Adipocyte (in vitro differentiated cells): ENCODE measurements at regions not wholly inside any gene's neighbourhood (a gene's known extent, or its start where the extent isn't known, plus 50 kb on each side); places are given as distances from the start of the nearest gene placed in this dataset.
"Not testable (repeated sequence)": the region's sequence is repeated elsewhere in the genome, so short reads cannot be mapped to it uniquely, and the experiment has no call there.

Experiments
- DNase-seq: peaks from one replicate; pipeline ENCODE4 v3.0.0-alpha.2; 2015; ENCODE audit warnings: low read depth
- H3K27me3 ChIP-seq: replicated peaks from 2 replicates; pipeline ENCODE4 v1.7.0; 2013; ENCODE audit warnings: mild to moderate bottlenecking, low read length, moderate library complexity; ENCODE audit not compliant: control insufficient read depth, insufficient read depth
- H3K36me3 ChIP-seq: 2 replicates; pipeline ENCODE4 v1.7.0; 2013; ENCODE audit warnings: low read length, mild to moderate bottlenecking, moderate library complexity; ENCODE audit not compliant: control insufficient read depth, insufficient read depth, severe bottlenecking
- H3K4me1 ChIP-seq: 2 replicates; pipeline ENCODE4 v1.7.0; 2013; ENCODE audit warnings: mild to moderate bottlenecking, low read length, moderate library complexity; ENCODE audit not compliant: control insufficient read depth, insufficient read depth
- H3K4me3 ChIP-seq: 2 replicates; pipeline ENCODE4 v1.7.0; 2013; ENCODE audit warnings: mild to moderate bottlenecking, low read length, moderate library complexity
- H3K9ac ChIP-seq: 2 replicates; pipeline ENCODE4 v1.7.0; 2013; ENCODE audit warnings: mild to moderate bottlenecking, low read length, moderate library complexity
- H3K9me3 ChIP-seq: 2 replicates; pipeline ENCODE4 v1.7.0; 2013; ENCODE audit warnings: mild to moderate bottlenecking, low read length, moderate library complexity; ENCODE audit not compliant: control insufficient read depth

DNA sequence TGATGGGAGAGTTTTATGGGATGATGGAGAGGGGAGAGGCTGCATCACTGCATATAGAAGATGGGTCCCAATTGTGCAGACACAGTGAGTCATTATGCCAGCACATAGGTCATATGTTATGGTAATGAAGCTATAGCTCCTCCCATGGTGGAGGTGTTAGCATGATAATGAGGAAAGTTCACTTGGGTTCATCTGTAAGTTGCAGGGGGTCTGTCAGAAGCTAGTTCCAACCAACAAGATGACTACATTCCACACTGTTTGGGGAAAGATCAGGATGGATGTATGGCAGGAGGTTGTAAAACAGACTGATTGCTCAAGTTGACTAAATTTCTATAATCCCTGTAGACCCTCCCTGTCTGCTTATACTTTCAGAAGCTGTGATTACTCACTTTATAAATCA is 561.3 kb downstream of the C12orf50 start:
- H3K9ac ChIP-seq: no peak overlapping the region
- DNase-seq: no peak

DNA sequence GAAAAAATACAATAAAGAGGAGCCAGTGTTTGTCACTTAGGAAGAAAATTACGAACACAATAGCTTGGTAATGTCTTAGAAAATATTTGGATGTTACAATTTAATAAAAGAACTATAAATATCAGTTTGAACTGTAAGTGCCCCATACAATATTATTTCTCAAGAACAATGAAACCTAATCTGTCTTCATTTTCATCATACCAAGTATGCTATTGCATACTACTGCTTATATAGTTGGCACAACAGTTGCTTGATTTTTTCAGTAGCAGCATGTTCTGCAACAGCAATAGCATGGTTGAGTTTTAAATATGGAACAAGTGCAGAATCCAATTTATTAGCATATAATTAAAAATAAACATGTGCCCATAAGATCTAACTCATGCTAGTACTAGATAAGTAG is 564.6 kb downstream of the C12orf50 start:
- Histone ChIP-seq H3K36me3 (no peaks in the 10 kb centered on the region), H3K27me3 (no peaks in the 10 kb centered on the region), H3K9ac (no peak overlapping the region), H3K9me3 (no peaks in the 10 kb centered on the region), H3K4me3 (no peak overlapping the region), H3K4me1 (no peaks in the 10 kb centered on the region)
- peak; percentile 79 for DNase-seq

More for the DNA sequence above, 561.3 kb downstream of the C12orf50 start:
- Histone ChIP-seq H3K36me3 (no peaks in the 10 kb centered on the region), H3K9me3 (no peaks in the 10 kb centered on the region), H3K4me1 (no peaks in the 10 kb centered on the region), H3K27me3 (no peaks in the 10 kb centered on the region), H3K4me3 (no peak overlapping the region)

DNA sequence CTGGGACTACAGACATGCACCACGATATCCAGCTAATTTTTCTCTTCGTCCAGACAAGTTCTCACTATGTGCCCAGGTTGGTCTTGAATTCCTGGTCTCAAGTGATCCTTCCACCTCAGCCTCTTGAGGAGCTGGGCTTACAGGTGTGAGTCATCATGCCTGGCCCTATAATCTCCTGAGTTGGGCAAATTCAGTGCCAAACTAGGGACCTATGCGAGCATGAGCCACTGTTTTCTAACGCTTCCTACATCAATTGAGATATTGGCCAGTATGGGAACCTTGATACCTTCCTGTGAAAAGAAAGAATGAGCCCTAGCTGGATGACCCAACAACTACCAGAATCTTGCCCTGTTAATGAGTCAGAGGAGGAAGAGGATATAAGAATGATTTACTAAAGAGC is 585.2 kb downstream of the C12orf50 start:
- no peak for DNase-seq
- H3K9me3 ChIP-seq: no peaks in the 10 kb centered on the region
- H3K27me3 ChIP-seq: no peaks in the 10 kb centered on the region
- H3K4me1 ChIP-seq: peaks cover 20% of the 10 kb centered on the region
- H3K36me3 ChIP-seq: no peaks in the 10 kb centered on the region
- no peak overlapping the region for H3K4me3 ChIP-seq
- no peak overlapping the region for H3K9ac ChIP-seq

DNA sequence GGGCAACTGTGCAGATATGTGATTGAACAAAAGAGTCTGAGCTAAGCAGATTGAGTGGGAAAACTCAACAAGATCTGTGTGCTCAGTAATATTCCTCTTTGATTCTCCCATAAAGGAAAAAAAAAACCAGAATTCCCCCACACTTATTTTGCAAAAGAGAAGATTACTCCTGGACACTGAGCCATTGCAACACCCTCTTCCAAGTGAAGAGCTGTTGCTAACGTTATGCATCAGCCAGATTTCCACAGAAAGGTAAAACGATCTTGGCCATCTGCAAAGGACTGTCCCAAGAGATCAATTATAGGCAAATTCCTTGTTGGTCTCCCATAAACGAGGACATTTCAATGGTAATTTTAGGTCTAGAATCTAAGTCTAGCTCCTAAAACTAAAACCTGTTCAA is 587.7 kb downstream of the C12orf50 start:
- no peak for DNase-seq
- Histone ChIP-seq H3K27me3 (no peaks in the 10 kb centered on the region), H3K4me3 (no peak overlapping the region), H3K36me3 (no peaks in the 10 kb centered on the region), H3K9me3 (no peaks in the 10 kb centered on the region), H3K4me1 (peaks cover 20% of the 10 kb centered on the region), H3K9ac (no peak overlapping the region)

DNA sequence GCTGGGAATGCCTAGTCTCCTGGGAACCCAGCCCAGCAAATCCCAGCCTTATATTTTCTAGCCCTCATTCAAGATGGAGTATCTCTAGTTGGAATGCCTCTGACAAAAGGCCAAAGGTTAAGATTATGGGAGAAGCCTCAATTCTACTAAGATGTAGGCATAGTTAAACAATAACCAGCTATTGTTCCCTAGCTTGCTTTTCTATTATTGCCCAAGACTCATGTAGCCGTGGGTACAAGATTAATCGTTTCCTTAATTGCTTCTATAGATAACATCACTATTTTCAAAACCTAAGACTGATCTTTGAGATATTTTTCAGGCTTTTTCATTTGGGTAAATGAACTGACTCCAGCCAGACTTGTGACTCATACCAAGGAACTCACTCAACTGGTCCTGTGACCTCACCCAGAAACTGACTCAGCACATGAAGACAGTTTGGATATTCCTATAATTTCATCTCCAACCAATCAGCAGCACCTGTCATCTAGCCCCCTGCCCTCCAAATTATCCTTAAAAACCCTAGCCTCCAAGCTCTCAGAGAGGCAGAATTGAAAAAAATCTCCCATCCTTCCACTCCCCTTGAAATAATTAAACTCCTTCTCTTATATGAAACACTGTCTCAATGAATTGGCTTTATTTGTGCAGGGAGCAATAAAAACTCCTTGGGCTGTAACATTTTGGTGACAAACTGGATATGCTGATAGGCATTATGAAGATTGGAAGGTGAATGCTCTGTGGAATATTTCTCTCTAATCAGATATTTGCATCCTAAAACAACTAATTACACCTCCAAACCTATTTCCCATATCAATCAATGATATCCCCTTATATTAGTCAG is 589.0 kb downstream of the C12orf50 start:
- H3K9ac ChIP-seq: no peak overlapping the region
- no peak overlapping the region for H3K4me3 ChIP-seq
- H3K4me1 ChIP-seq: peaks cover 20% of the 10 kb centered on the region
- peak; percentile 91 for DNase-seq
- no peaks in the 10 kb centered on the region for H3K27me3 ChIP-seq
- H3K9me3 ChIP-seq: no peaks in the 10 kb centered on the region
- no peaks in the 10 kb centered on the region for H3K36me3 ChIP-seq

DNA sequence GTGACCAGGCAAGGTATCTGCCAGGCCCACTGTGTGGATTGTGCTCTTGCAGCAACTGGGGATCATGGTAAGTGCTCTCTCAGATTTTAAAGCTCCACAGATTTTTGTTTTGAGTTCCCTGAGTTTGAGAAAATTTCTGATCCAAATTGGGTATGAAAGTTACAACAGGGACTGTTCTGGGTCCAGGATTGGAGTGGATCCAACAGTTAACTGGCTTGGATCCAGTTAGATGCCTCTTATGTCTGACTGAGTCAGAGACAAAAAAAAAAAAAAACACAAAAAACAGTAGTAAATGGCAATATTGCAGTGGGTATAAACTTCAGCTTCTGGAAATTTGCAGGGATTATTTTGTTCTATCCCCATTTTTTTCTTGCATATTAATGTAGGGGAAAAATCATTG is 598.8 kb downstream of the C12orf50 start:
- Histone ChIP-seq H3K9me3 (peaks cover 8% of the 10 kb centered on the region), H3K4me1 (peaks cover 5% of the 10 kb centered on the region), H3K9ac (no peak overlapping the region), H3K36me3 (no peaks in the 10 kb centered on the region), H3K27me3 (no peaks in the 10 kb centered on the region), H3K4me3 (no peak overlapping the region)
- DNase-seq: no peak

DNA sequence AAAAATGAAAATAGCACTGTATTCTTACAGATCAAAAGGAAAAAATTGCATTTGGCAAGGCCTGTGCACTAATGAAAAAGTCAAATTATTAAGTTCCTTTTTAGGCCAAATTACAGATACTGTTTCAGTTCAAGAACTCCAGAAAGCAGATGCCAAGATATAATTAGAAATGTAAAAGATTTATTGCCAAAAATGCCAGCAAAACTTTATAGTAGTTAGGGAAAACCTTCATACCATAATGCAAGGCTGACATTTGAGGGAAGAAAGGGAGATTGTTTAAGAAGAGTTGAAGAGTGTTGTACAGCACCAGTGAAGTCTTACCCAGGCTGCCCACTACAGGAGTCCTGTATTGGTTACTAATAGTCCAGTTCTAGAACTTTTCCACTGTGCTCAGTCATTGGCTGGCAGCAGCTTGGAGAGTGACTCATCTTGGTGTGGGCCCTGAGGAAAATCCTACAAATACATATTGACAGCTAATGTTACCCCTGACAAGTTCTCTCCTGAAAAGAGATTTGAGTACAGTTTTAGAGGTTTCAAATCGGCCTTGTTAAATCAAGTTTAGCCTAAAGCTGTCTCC is 600.4 kb downstream of the C12orf50 start:
- peaks cover 5% of the 10 kb centered on the region for H3K4me1 ChIP-seq
- H3K36me3 ChIP-seq: no peaks in the 10 kb centered on the region
- peak; percentile 37 for DNase-seq
- H3K27me3 ChIP-seq: no peaks in the 10 kb centered on the region
- no peak overlapping the region for H3K9ac ChIP-seq
- H3K9me3 ChIP-seq: peaks cover 8% of the 10 kb centered on the region
- no peak overlapping the region for H3K4me3 ChIP-seq

DNA sequence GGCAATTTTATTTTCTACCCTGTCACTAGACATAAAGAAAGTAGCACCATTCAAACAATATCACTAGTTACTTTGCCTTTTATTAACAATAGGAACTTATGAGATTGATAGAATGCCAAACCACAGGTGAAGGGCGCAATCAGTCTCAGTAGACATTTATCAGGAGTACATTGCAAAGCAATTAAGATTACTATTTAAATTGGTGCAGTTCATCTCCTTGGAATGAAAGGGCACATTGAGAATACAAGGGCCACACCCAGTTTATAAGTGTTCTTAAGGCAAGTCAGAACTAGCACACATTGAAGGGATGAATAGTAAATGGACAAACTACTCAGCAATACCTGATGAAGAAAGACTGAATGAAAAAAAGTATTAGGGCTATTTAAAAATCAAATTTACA is 601.4 kb downstream of the C12orf50 start:
- DNase-seq: no peak
- Histone ChIP-seq H3K27me3 (no peaks in the 10 kb centered on the region), H3K4me3 (no peak overlapping the region), H3K4me1 (peaks cover 5% of the 10 kb centered on the region), H3K36me3 (no peaks in the 10 kb centered on the region), H3K9me3 (peaks cover 8% of the 10 kb centered on the region), H3K9ac (no peak overlapping the region)

DNA sequence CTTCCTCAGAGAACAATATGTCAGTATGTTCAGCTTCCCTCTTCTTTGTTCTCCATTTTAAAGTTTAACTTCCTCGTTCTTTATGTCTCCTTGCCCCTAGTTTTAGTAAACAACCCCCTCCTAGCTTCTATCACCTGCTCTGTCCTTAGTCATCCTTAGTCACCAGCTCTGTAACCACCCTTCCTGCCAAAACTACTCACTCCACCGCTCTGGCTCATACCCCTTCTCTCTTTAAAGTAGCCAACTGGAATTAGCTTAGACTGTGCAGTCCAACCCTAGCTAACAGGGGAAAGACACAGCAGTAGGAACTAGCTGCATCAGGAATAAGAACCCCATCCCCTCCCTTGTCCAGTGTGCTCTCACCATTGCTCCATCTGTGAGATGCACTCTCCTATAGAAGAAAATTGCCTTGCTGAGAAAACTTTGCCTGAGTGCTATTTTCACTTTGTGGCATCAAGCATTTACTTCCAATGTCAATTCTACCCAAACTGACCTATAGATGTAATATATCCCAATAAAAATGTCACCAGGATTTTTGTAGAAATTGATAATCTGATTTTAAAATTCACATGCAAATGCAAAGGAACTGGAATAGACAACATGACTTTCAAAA is 603.2 kb downstream of the C12orf50 start:
- Histone ChIP-seq H3K4me3 (no peak overlapping the region), H3K36me3 (no peaks in the 10 kb centered on the region), H3K27me3 (no peaks in the 10 kb centered on the region), H3K9me3 (peaks cover 8% of the 10 kb centered on the region), H3K9ac (no peak overlapping the region), H3K4me1 (peaks cover 5% of the 10 kb centered on the region)
- no peak for DNase-seq

DNA sequence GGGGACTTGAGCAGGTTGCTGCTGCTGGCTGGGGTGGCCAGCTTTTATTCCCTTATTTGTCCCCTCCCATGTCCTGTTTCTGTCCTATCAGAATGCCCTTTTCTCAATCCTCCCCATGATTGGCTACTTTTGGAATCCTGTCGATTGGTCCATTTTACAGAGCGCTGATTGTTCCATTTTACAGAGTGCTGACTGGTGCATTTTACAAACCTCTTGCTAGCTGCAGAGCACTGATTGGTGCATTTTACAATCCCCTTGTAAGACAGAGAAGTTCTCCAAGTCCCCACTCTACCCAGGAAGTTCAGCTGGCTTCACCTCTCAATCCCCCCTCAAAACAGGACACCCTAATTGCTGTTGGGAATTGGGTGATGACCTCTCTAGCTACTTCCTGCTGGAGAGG is 608.0 kb downstream of the C12orf50 start:
- not testable (repeated sequence) for H3K27me3 ChIP-seq, H3K9ac ChIP-seq, H3K36me3 ChIP-seq, H3K4me3 ChIP-seq, H3K9me3 ChIP-seq, DNase-seq, H3K4me1 ChIP-seq

DNA sequence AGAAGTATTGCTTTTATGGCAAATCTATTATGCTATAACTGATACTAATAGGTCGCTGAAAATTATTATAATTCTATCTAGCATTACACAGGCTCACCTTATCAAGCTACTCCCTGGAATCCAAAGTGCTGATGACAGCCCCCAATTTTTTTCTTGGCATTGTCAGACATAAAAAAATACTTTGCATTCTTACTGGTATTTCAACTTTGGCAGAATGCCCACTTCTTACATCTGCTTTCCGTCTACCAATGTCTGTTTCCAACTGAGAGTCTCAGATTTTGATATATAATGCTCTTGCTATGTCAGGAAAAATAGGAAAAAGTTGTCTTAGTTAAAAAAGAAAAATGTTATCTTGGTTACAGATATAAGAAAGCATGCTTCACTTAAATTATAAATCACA is 615.4 kb downstream of the C12orf50 start:
- no peak overlapping the region for H3K4me3 ChIP-seq
- no peak overlapping the region for H3K9ac ChIP-seq
- no peaks in the 10 kb centered on the region for H3K4me1 ChIP-seq
- no peaks in the 10 kb centered on the region for H3K36me3 ChIP-seq
- H3K9me3 ChIP-seq: no peaks in the 10 kb centered on the region
- DNase-seq: peak; percentile 76
- H3K27me3 ChIP-seq: no peaks in the 10 kb centered on the region
